ENCODE measurements at regions not wholly inside any gene's neighbourhood (a gene's known extent, or its start where the extent isn't known, plus 50 kb on each side); places are given as distances from the start of the nearest gene placed in this dataset.

GRCh38 chr19:30788105-30788765 lies 416.1 kb downstream of the ZNF536 start:
- Mint-ChIP-seq H3K4me3 (no peak overlapping the region), H3K9me3 (peaks cover 10% of the 10 kb centered on the region), H3K27ac (no peak overlapping the region), H3K4me1 (no peaks in the 10 kb centered on the region), H3K36me3 (ENCODE audit: low read depth) (no peaks in the 10 kb centered on the region), H3K27me3 (ENCODE audit: insufficient read depth) (peaks cover 2% of the 10 kb centered on the region)
- WGBS, 2 experiments (ENCODE audit: insufficient coverage in 1 of 2, insufficient read length in 1 of 2): 92 to 100% methylated on average over 4 to 5 of the region's 5 CpGs
- Histone ChIP-seq H3K27ac (ENCODE audit: low read depth, low read length) (no peak overlapping the region), H3K27me3 (ENCODE audit: control insufficient read depth, insufficient read depth, low read length, poor library complexity, severe bottlenecking) (peaks cover 3% of the 10 kb centered on the region), H3K9me3 (ENCODE audit: control insufficient read depth, low read length) (no peaks in the 10 kb centered on the region), H3K36me3 (ENCODE audit: control insufficient read depth, insufficient read depth, low read length) (no peaks in the 10 kb centered on the region), H3K4me1 (ENCODE audit: control insufficient read depth, insufficient read depth, low read length) (no peaks in the 10 kb centered on the region), H3K4me3 (ENCODE audit: low read length) (no peak overlapping the region), H3K9ac (ENCODE audit: extremely low read depth, low read length, poor library complexity, severe bottlenecking) (no peak overlapping the region)
- TF ChIP-seq CTCF (conservative IDR thresholded peaks at IDR 0.05): no peak
- DNase-seq: peak; percentile 18

GRCh38 chr19:30785458-30786137 lies 413.4 kb downstream of the ZNF536 start:
- Histone ChIP-seq H3K4me1 (ENCODE audit: control insufficient read depth, insufficient read depth, low read length) (no peaks in the 10 kb centered on the region), H3K36me3 (ENCODE audit: control insufficient read depth, insufficient read depth, low read length) (no peaks in the 10 kb centered on the region), H3K9ac (ENCODE audit: extremely low read depth, low read length, poor library complexity, severe bottlenecking) (no peak overlapping the region), H3K4me3 (ENCODE audit: low read length) (no peak overlapping the region), H3K27me3 (ENCODE audit: control insufficient read depth, insufficient read depth, low read length, poor library complexity, severe bottlenecking) (peaks cover 9% of the 10 kb centered on the region), H3K27ac (ENCODE audit: low read depth, low read length) (no peak overlapping the region), H3K9me3 (ENCODE audit: control insufficient read depth, low read length) (no peaks in the 10 kb centered on the region)
- WGBS, 2 experiments (ENCODE audit: insufficient coverage in 1 of 2, insufficient read length in 1 of 2): 89 to 93% methylated on average over 3 to 5 of the region's 5 CpGs
- no peaks in the 10 kb centered on the region for H3K36me3 Mint-ChIP-seq (ENCODE audit: low read depth)
- peak; percentile 50 for TF ChIP-seq CTCF (conservative IDR thresholded peaks at IDR 0.05)
- H3K9me3 Mint-ChIP-seq: peaks cover 10% of the 10 kb centered on the region
- no peak overlapping the region for H3K4me3 Mint-ChIP-seq
- no peak overlapping the region for H3K27ac Mint-ChIP-seq
- DNase-seq: no peak
- no peaks in the 10 kb centered on the region for H3K4me1 Mint-ChIP-seq
- H3K27me3 Mint-ChIP-seq (ENCODE audit: insufficient read depth): peaks cover 2% of the 10 kb centered on the region

DNA sequence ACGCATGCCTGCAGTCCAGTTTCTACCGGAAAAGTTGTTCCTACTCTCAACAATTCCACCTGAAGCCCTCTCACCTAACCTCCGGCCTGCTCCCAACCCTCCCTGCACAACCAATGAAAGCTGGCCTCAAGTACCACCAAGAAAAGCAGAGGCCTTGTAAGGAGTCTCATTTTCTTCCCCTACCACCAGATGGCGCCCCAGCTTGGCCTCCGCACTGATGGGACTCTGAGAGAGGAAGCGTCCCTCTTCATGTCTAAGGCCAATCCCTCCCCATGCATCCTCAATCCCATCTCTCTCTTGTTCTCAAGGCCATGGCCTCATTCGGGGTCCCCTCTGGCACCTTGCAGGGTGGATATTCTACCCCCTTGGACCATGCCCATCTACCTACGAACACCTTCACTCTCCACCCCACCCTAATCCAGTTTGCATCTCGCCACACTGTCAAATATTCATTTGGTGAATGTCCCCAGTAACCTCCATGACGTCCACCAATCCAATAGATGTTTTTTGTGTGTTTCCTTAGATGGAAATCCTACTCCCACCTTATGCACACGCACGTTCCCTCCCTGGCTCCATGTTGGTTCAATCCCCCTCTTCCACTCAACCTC lies 412.8 kb downstream of the ZNF536 start:
- Histone ChIP-seq H3K27ac (ENCODE audit: low read depth, low read length) (no peak overlapping the region), H3K27me3 (ENCODE audit: control insufficient read depth, insufficient read depth, low read length, poor library complexity, severe bottlenecking) (peaks cover 9% of the 10 kb centered on the region), H3K9me3 (ENCODE audit: control insufficient read depth, low read length) (no peaks in the 10 kb centered on the region), H3K4me3 (ENCODE audit: low read length) (no peak overlapping the region), H3K4me1 (ENCODE audit: control insufficient read depth, insufficient read depth, low read length) (no peaks in the 10 kb centered on the region), H3K9ac (ENCODE audit: extremely low read depth, low read length, poor library complexity, severe bottlenecking) (no peak overlapping the region), H3K36me3 (ENCODE audit: control insufficient read depth, insufficient read depth, low read length) (no peaks in the 10 kb centered on the region)
- peak; percentile 91 for DNase-seq
- Mint-ChIP-seq H3K27ac (no peak overlapping the region), H3K4me3 (no peak overlapping the region), H3K36me3 (ENCODE audit: low read depth) (no peaks in the 10 kb centered on the region), H3K9me3 (peaks cover 10% of the 10 kb centered on the region), H3K4me1 (no peaks in the 10 kb centered on the region), H3K27me3 (ENCODE audit: insufficient read depth) (peaks cover 2% of the 10 kb centered on the region)
- TF ChIP-seq CTCF (conservative IDR thresholded peaks at IDR 0.05): peak; percentile 90
- WGBS, 2 experiments (ENCODE audit: insufficient coverage in 1 of 2, insufficient read length in 1 of 2): 72 to 79% methylated on average over 8 to 12 of the region's 12 CpGs

All from endodermal cell (in vitro differentiated cells).